SK-N-SH (cell line): ENCODE measurements at regions not wholly inside any gene's neighbourhood (a gene's known extent, or its start where the extent isn't known, plus 50 kb on each side); places are given as distances from the start of the nearest gene placed in this dataset.

Experiments
- ELF1 ChIP-seq: IDR thresholded peaks from 2 replicates; pipeline ENCODE4 v1.4.0; 2012
- POLR2AphosphoS5 ChIP-seq: IDR thresholded peaks from 2 replicates; pipeline ENCODE4 v1.6.1; 2012; ENCODE audit warnings: low read depth, low read length
- TCF12 ChIP-seq: IDR thresholded peaks from 2 replicates; pipeline ENCODE4 v1.4.0; 2012
- TF ChIP-seq, protein P1 (sequence below): fragments of 200-600 bp; sonication (generic); IDR thresholded peaks from 2 replicates; pipeline ENCODE4 v1.6.1; 2017; ENCODE audit warnings: antibody characterized with exemption, mild to moderate bottlenecking, moderate library complexity
- TF ChIP-seq, protein P2 (sequence below): IDR thresholded peaks from 2 replicates; pipeline ENCODE4 v1.4.0; 2012; ENCODE audit warnings: low read depth

DNA sequence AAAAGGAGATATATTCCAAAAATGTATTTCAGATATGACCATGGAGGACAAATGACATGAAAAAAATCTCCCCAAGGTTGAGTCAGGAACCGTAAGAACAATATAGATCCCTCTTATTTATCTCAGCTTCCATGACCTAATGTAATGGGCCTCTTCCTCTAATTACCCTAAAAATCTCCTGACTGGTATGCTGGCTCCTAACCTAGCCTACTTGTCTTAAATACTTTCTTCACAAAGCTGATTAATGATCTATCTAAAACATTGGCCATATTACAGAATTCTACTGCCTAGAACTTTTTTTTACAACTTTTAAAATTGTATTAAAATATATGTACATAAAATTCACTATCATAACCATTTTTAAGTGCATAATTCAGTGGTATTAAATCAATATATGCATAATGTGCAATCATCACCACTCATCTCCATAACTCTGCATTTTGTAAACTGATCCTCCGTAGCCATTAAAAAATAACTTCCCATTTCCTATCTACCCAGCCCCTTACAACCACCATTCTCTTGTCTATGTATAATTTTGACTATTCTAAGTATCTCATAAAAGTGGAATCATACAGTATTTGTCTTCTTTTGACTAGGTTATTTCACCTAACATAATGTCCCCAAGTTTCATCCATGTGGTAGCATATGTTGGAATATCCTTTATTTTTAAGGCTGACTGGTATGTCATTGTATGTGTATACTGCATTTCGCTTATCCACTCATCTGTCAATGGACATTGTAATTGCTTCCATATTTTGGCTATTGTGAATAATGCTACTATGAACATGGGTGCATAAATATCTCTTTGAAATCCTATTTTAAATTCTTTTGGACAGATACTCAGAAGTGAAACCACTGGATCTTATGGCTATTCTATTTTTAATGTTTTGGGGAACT, 464.6 kb downstream of the ADAMTS20 start:
- TF ChIP-seq, protein P1, sequence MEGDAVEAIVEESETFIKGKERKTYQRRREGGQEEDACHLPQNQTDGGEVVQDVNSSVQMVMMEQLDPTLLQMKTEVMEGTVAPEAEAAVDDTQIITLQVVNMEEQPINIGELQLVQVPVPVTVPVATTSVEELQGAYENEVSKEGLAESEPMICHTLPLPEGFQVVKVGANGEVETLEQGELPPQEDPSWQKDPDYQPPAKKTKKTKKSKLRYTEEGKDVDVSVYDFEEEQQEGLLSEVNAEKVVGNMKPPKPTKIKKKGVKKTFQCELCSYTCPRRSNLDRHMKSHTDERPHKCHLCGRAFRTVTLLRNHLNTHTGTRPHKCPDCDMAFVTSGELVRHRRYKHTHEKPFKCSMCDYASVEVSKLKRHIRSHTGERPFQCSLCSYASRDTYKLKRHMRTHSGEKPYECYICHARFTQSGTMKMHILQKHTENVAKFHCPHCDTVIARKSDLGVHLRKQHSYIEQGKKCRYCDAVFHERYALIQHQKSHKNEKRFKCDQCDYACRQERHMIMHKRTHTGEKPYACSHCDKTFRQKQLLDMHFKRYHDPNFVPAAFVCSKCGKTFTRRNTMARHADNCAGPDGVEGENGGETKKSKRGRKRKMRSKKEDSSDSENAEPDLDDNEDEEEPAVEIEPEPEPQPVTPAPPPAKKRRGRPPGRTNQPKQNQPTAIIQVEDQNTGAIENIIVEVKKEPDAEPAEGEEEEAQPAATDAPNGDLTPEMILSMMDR = no peak
- TF ChIP-seq TCF12 (no peak), POLR2AphosphoS5 (no peak), ELF1 (no peak)
- TF ChIP-seq, protein P2, sequence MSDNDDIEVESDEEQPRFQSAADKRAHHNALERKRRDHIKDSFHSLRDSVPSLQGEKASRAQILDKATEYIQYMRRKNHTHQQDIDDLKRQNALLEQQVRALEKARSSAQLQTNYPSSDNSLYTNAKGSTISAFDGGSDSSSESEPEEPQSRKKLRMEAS = no peak
